Natural killer cell (primary cell): ENCODE measurements at regions not wholly inside any gene's neighbourhood (a gene's known extent, or its start where the extent isn't known, plus 50 kb on each side); places are given as distances from the start of the nearest gene placed in this dataset.

ENCODE experiments used
- ATAC-seq, 3 donors: fragments of 150-1000 bp in 2 of 3; fragments of 200-7000 bp in 1 of 3; cut with Tn5 transposase; 1 replicate in 1 of 3; 2 replicates in 2 of 3; pipeline ENCODE4 v1.10.0; 2021; ENCODE audit warnings: mild to moderate bottlenecking in 2 of 3, moderate library complexity in 2 of 3
- DNase-seq, 2 donors: peaks; one replicate each; pipeline versions ENCODE4 v3.0.0 to v3.0.0-alpha.2; 2013 to 2021; ENCODE audit warnings: mixed read lengths in 1 of 2
- H3K27ac ChIP-seq: one replicate; pipeline ENCODE4 v1.5.1; 2013; ENCODE audit warnings: mild to moderate bottlenecking, low read length
- H3K27me3 ChIP-seq: one replicate; pipeline ENCODE4 v1.6.1; 2013; ENCODE audit warnings: low read length; ENCODE audit not compliant: control insufficient read depth, insufficient read depth
- H3K36me3 ChIP-seq: one replicate; pipeline ENCODE4 v1.6.1; 2013; ENCODE audit warnings: low read length; ENCODE audit not compliant: control insufficient read depth, insufficient read depth
- H3K4me1 ChIP-seq: one replicate; pipeline ENCODE4 v1.6.1; 2013; ENCODE audit warnings: low read length; ENCODE audit not compliant: control insufficient read depth, insufficient read depth
- H3K4me3 ChIP-seq: one replicate; pipeline ENCODE4 v1.5.1; 2013; ENCODE audit warnings: low read length
- H3K9me3 ChIP-seq: one replicate; pipeline ENCODE4 v1.6.1; 2013; ENCODE audit warnings: low read length; ENCODE audit not compliant: control insufficient read depth, insufficient read depth
- H3K27ac Mint-ChIP-seq, 2 donors: one replicate each; pipeline ENCODE4 v1.8.0; 2022; ENCODE audit warnings: mild to moderate bottlenecking in 2 of 2, mixed read lengths in 2 of 2, moderate library complexity in 1 of 2
- H3K27me3 Mint-ChIP-seq, 2 donors: one replicate each; pipeline ENCODE4 v1.8.0; 2022; ENCODE audit warnings: low read depth in 2 of 2, mixed read lengths in 2 of 2
- H3K36me3 Mint-ChIP-seq: one replicate; pipeline ENCODE4 v1.8.0; 2022; ENCODE audit warnings: mixed read lengths
- H3K4me1 Mint-ChIP-seq, 2 donors: one replicate each; pipeline ENCODE4 v1.8.0; 2022; ENCODE audit warnings: mixed read lengths in 2 of 2
- H3K4me3 Mint-ChIP-seq: one replicate; pipeline ENCODE4 v1.8.0; 2022; ENCODE audit warnings: mild to moderate bottlenecking, moderate library complexity, mixed read lengths
- H3K9me3 Mint-ChIP-seq, 2 donors: one replicate each; pipeline ENCODE4 v1.8.0; 2022; ENCODE audit warnings: mixed read lengths in 2 of 2
- WGBS: methylation state at CpG from one replicate; pipeline ENCODE4 v1.1.7; 2013; ENCODE audit warnings: missing lambda C conversion rate; ENCODE audit not compliant: insufficient coverage; 5-methylcytosine and 5-hydroxymethylcytosine counted together
- intact Hi-C: fragments of 100-400 bp; cut with micrococcal nuclease; formaldehyde crosslinking; loops from one replicate; pipeline ENCODE4 v1.14.2; 2022
- TF ChIP-seq, protein P1 (sequence below): fragments of 200-600 bp; IDR thresholded peaks from one replicate; pipeline ENCODE4 v1.8.0; 2022; ENCODE audit warnings: antibody characterized with exemption

DNA sequence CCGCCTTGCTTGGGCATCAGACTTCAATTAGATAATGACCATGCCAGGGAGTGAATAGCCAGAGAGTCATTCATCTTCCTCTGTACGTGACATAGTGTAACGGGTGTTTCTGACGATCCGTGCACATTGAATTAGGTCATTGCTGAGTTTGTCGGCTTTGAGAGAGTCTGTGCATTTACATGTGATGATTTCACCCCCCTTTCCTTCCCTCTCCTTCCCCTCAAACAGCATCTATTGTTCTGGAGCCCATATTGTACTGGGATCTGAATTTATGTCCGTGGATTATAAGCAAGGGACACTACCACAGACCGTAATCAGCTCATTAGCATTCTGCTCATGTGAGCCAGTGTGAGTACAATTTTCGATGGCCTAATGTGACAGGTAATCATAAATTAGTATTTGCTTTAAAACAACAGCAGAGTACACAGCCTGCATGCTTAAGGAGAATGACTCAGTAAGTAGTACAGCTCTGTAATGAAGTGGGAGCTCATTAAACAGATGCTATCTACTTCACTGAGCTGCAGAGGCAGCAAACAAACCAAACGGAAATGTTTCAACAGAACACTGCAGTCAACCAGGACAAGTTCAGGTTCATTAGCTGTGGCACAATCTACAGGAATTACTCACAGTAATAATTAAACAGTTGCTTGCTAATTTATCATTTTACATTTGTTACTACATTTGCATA, 302.1 kb downstream of the CSNK1G3 start:
- Histone ChIP-seq H3K36me3 (no peaks in the 10 kb centered on the region), H3K4me1 (no peaks in the 10 kb centered on the region), H3K4me3 (no peak overlapping the region), H3K27ac (no peak overlapping the region), H3K27me3 (no peaks in the 10 kb centered on the region), H3K9me3 (no peaks in the 10 kb centered on the region)
- no peaks in the 10 kb centered on the region for H3K36me3 Mint-ChIP-seq
- no peak overlapping the region for H3K27ac Mint-ChIP-seq
- TF ChIP-seq, protein P1, sequence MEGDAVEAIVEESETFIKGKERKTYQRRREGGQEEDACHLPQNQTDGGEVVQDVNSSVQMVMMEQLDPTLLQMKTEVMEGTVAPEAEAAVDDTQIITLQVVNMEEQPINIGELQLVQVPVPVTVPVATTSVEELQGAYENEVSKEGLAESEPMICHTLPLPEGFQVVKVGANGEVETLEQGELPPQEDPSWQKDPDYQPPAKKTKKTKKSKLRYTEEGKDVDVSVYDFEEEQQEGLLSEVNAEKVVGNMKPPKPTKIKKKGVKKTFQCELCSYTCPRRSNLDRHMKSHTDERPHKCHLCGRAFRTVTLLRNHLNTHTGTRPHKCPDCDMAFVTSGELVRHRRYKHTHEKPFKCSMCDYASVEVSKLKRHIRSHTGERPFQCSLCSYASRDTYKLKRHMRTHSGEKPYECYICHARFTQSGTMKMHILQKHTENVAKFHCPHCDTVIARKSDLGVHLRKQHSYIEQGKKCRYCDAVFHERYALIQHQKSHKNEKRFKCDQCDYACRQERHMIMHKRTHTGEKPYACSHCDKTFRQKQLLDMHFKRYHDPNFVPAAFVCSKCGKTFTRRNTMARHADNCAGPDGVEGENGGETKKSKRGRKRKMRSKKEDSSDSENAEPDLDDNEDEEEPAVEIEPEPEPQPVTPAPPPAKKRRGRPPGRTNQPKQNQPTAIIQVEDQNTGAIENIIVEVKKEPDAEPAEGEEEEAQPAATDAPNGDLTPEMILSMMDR = no peak
- 60% methylated on average over 10 of the region's 10 CpGs for WGBS
- H3K4me3 Mint-ChIP-seq = no peak overlapping the region
- peaks cover 2 to 5% of the 10 kb centered on the region in 2 donors for H3K9me3 Mint-ChIP-seq
- DNase-seq (no peak), ATAC-seq (no peak)
- no peaks in the 10 kb centered on the region for H3K4me1 Mint-ChIP-seq
- intact Hi-C loops = no loop called here
- H3K27me3 Mint-ChIP-seq = no peaks in the 10 kb centered on the region

DNA sequence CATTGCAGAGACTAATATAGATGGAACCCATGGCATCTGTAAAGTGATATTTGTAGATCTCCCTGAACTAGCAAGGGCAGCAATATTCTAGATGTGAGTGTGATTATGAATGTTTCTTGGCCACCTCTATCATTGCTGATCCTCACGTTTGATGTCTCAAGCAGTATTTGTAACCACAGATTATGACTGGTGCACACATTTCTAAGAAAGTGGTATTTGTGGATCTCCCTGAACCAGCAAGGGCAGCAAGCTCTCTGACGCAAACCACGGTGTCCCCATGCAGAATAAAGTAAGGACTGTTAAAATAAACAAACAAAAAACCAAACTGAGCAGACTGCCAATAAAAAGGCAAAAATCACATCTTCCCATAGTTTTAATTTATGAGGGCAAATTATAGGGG, 301.3 kb downstream of the CSNK1G3 start:
- H3K4me3 Mint-ChIP-seq = no peak overlapping the region
- H3K36me3 Mint-ChIP-seq = no peaks in the 10 kb centered on the region
- intact Hi-C loops = no loop called here
- DNase-seq (no peak), ATAC-seq (no peak)
- peaks cover 2 to 5% of the 10 kb centered on the region in 2 donors for H3K9me3 Mint-ChIP-seq
- H3K4me1 Mint-ChIP-seq = no peaks in the 10 kb centered on the region
- no peak overlapping the region for H3K4me3 ChIP-seq
- H3K27ac ChIP-seq = no peak overlapping the region
- no peaks in the 10 kb centered on the region for H3K27me3 ChIP-seq
- H3K27me3 Mint-ChIP-seq = no peaks in the 10 kb centered on the region
- H3K36me3 ChIP-seq = no peaks in the 10 kb centered on the region
- no peak overlapping the region for H3K27ac Mint-ChIP-seq
- no peaks in the 10 kb centered on the region for H3K4me1 ChIP-seq
- TF ChIP-seq, protein P1 = no peak
- no peaks in the 10 kb centered on the region for H3K9me3 ChIP-seq
- WGBS = 31% methylated on average over 1 of the region's 3 CpGs

DNA sequence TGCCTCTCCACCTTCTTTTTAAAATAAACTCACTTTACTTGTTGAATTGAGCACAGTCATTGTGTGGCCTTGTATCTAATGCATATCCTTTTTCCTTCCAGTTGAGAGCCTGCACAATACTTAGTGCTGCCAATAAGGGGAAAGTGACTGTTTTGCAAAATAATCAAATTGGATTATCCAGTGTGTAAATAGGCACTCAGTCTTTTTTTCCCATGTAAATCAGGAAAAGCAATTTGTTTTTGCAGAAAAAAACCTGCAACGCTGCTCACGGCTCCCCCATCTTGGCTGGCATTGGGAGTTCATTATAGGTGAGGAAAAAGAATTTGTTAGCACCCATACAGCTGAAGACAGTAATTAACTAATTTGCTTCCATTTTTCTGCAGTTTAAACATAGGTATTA, 299.9 kb downstream of the CSNK1G3 start:
- H3K4me3 ChIP-seq = no peak overlapping the region
- H3K4me1 Mint-ChIP-seq = no peaks in the 10 kb centered on the region
- H3K27ac ChIP-seq = no peak overlapping the region

More for the DNA sequence above, 299.9 kb downstream of the CSNK1G3 start:
- no peaks in the 10 kb centered on the region for H3K27me3 ChIP-seq
- Mint-ChIP-seq H3K9me3 (peaks cover 1 to 5% of the 10 kb centered on the region in 2 donors), H3K4me3 (no peak overlapping the region), H3K27me3 (no peaks in the 10 kb centered on the region), H3K36me3 (no peaks in the 10 kb centered on the region), H3K27ac (no peak overlapping the region)
- H3K4me1 ChIP-seq = no peaks in the 10 kb centered on the region
- TF ChIP-seq, protein P1 = no peak
- no peak for ATAC-seq
- no peaks in the 10 kb centered on the region for H3K36me3 ChIP-seq
- intact Hi-C loops = no loop called here
- DNase-seq = no peak
- 94% methylated on average over 2 of the region's 2 CpGs for WGBS
- no peaks in the 10 kb centered on the region for H3K9me3 ChIP-seq
